Vagina (tissue), 2 donors: ENCODE measurements at regions not wholly inside any gene's neighbourhood (a gene's known extent, or its start where the extent isn't known, plus 50 kb on each side); places are given as distances from the start of the nearest gene placed in this dataset.

Experiments used
- CTCF ChIP-seq, 3 experiments: fragments of 450-650 bp in 2 of 3; fragments of 200-600 bp in 1 of 3; sonication (generic) in 1 of 3; IDR thresholded peaks; one replicate each; pipeline ENCODE4 v1.5.1; 2017 to 2019; ENCODE audit warnings: antibody characterized with exemption in 3 of 3, mild to moderate bottlenecking in 2 of 3, moderate library complexity in 2 of 3
- POLR2A ChIP-seq, 2 donors: fragments of 450-650 bp; IDR thresholded peaks; one replicate each; pipeline ENCODE4 v1.6.1; 2017; ENCODE audit warnings: antibody characterized with exemption in 2 of 2, mild to moderate bottlenecking in 2 of 2, moderate library complexity in 2 of 2

DNA sequence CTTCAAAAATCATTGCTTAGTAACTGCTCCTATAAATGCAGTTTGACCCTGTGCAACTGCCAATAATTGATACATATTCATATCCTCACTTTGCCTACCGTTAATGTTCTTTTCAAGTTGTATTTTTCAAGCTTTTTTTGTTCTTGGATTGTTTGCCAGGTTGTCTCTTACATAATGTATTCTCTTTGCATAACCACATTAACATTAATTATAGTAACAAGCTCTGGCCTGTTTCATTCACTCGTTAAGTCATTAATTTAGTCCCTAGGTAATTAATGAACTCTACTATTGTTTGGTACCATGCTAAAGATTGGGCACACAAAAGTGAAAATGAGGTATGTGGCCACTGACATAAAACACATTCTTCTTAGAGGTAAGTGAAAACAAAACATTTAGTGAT, 1338.8 kb downstream of the NSUN3 start:
- TF ChIP-seq CTCF (IDR thresholded peaks at IDR 0.05) (no peak), POLR2A (IDR thresholded peaks at IDR 0.05) (no peak)
